Hematopoietic multipotent progenitor cell treated with erythropoietin and hydrocortisone succinate and interleukin-3 and kit ligand, for 17 days (in vitro differentiated cells): ENCODE measurements at regions not wholly inside any gene's neighbourhood (a gene's known extent, or its start where the extent isn't known, plus 50 kb on each side); places are given as distances from the start of the nearest gene placed in this dataset.

ENCODE experiments used
- DNase-seq: peaks from one replicate; pipeline ENCODE4 v3.0.0-alpha.2; 2015; ENCODE audit warnings: low spot score

DNA sequence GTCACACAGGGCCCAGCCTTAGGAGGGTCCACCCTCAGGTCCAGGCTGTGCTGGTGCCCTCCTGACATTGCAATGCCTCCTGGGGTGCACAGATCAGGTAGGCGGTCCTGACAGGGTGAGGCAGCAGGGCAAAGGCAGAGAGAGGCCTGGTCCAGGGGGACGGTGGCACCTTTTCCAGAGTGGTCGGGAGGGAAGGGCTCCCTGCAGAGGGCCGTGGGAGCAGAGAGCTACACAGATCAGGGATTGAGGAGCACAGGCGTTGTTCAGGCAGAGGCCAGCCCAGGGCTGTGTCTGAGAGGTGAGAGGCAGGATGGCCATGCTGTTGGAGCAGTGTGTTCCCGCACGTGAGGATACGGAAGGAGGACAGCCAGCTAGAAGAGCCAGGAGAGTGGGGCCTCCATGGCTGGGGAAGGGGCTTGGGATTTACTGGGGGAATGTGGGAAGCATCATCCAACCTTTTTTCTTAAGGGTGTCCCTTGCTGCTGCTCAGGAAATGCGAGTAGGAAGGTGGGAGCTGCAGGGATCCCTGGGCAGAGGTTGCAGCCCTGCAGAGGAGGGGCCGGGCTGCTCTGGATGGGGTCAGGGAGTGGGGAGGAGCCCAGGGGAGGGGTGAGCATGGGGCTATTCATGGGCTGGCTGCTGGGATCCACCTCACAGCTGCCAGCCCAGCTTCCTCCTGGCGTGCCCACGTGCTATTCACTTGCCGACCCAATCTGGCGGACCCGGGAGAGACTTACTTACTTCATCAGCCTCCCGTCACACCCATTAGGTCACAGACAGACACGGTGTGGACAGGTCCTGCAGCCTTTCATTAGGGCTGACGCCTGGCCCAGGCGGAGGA lies 1516.4 kb downstream of the TBC1D22A start:
- no peak for DNase-seq

DNA sequence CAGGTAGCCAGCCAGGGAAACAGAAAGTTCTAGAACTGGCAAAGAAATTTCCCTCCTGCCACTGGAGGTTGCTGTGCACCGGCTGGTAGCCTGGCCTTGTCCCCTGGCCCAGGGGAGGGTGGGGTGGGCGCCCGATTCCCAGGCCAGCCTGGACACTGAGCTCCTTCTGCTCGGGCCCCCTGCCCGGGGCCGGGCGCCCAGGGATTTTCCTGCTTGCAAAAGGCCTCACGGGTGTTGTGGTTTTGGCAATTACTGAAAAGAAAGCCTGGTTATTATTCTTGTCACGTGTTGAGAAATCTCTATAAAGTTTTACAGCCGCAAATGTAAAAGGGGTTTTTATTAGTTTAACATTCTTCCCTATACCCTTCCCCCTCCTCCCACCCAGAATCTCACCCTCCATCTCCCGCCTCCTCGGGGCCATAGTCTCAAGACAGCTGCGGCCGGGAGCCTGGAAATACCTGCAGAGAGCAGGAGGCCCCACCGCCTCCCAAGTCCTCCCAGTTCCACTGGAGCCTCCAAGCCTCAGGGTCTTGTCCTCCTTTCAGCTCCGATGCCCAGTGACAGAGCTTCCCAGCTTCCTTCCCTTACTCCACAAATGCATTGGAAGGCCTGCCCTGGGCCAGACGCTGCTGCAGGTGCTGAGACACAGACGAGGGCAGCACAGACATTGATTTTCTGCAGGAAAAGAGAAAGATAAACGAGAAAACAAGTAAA lies 1515.6 kb downstream of the TBC1D22A start:
- no peak for DNase-seq

DNA sequence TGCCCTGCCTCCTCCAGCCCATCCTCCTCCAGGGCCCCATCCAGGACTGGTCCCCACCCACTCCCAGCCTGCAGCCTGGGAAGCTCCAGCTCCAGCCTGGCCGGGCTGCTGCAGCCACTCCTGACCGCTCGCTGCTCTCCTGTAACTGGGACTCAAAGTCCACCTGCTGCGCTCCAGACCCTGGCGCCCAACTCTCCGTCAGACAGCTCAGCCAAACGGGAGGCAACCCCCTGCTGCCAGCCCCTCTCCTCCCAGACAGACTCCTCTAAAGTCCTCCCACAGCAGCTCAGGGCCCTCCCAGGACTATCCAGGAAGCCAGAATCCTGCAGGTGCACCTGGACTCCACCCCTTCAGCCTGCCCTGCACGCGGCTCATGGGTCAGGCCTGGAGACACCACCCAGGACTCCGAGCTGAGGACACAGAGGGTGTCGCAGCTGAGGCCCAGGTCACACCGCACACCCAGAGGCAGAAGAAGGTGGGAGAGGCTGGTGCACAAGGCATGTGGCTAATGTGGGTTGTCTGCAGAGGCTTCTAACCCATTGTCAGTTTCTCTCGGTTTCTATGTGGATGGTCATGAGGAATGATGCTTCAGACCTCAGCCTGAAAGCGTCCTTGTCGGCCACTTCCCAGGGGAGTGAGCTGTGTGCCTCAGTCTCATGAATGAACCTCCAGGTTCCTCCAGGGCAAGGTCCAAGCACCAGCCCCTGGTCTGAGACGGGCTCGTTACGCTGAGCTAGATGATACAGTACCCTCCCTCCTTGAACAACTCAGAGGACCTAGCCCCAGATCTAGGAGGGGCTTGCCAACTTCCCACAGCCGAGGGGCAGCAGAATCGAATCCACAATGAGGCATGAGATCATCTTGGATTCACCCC lies 1514.8 kb downstream of the TBC1D22A start:
- DNase-seq = no peak

DNA sequence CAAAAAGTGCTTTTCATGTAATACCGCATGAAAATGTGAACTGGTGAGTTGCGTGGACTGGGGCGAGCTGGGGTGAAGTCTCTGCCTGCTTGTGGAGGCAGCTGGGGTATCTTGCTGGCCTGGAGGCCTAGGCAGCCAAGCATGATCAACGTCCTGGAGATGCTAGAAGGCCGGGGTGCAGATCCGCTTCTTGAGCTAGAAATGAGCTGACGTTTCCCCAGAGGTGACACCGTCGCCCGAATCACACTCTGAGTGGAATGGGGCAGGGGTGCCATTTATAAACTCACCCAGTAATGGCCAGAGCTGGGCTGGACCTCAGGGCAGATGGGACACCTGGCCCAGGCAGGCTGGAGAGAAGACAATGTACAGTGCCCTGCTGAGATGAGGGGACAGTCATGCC lies 1513.0 kb downstream of the TBC1D22A start:
- no peak for DNase-seq

DNA sequence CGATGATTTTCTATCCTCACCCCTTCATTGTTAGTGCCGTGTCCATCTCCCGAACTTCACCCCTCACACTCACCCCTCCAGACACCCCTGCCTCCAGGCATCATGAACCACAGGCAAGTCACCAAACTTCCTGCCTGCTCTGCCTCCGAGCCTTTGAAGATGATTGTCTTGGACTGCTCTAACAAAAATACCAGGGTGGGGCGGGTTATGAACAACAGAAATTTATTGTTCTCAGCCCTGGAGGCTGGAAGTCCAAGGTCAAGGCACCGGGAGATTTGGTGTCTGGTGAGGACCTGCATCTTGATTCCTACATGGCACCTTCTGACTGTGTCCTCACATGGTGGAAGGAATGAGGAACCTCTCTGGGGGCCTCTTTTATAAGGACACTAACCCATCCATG lies 1508.3 kb downstream of the TBC1D22A start:
- no peak for DNase-seq

DNA sequence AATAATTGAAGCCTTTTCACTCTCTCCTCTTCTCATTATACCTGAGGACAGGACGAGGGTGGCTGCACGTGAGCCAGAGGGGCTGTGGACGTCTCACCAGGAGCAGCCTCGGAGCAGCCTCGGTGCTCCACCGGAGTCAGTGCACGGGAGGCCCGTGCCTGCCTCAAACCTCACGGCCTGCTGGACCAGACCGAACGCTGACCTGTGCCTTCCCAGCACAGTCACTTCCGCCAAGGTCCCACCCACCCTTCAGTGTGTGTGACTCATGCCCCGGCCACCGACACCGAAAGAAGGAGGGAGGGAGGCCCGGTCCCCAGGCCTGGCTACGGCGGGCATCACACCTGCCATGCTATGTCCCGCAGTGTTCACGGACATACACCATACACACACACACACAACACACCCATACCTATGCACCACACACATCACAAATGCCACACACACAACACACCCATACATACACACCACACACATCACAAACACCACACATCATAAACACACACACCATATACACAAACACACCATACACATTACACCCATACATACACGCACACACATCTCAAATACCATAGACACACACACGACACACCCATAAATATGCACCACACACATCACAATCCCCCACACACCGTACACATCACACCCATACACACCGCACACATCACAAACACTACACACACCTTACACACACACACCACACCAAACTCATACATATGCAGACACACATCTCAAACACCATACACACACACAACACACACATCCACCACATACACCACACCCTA lies 1506.5 kb downstream of the TBC1D22A start:
- no peak for DNase-seq

DNA sequence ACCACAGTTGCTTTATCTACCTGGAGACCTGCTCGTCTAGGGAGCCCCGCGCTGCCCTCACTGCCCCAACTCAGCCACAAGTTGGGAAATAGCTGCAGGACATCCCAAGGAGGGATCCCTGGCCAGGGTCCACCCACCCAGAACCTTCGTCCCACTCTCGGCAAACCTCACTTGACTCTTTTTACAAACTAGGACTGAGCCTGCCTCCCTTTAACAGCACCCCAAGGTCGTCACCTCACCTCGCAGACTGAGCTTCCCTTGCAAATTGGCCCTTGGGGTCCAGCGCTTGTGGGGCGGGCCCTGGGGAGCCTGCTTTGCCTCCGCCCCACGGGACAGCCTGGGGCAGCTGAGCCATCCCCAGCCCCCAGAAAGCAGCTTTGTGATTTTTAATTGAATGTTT lies 1505.8 kb downstream of the TBC1D22A start:
- DNase-seq = no peak

DNA sequence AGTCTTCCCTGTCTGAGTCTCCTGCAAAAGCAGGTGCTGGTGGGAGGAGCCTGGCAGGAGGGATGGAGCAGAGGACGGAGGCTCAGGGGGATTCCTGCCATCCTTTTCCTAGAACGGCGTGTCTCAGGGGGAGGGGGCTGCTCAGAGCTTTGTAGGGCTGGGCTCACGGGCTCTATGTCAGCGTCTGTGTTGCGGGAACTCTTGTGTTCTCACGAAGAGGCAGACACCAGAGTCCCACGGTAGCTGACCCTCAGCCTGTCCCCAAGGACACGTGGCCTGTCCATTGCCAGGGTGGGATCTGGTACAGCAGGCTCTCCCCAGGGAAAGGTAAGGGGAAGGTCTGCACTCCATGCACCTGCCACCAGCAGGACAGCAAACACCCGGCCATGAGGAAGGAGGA lies 1505.2 kb downstream of the TBC1D22A start:
- no peak for DNase-seq

DNA sequence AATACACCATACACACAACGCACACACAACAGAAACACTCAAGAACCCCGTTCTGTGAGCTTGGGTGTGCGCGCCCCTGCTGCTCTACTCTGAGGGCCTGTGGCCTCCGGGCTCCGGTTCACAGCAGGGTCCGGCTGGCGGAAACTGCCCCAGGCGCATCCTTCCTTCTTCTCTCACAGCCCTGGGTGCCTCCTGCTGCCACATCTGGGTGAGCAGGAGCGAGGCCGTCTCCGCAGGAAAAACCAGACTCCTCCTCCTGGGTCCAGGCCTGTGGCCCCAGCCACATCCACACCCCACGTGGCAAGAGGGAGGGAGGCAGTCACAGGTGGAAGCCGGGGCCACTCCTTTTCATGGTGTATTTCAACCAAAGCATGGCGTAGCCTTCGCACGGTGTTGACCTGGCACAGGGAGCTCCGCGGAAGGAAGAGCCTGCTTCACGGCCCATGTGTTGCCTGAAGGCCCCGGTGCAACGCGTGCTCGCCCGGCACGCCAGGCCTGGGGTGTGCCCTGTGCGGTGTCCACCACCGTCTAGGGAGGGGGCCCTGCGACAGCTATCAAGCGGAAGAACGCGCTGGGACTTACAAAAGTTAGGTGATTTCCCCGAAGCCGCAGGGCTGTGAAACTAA lies 1502.7 kb downstream of the TBC1D22A start:
- DNase-seq = no peak

DNA sequence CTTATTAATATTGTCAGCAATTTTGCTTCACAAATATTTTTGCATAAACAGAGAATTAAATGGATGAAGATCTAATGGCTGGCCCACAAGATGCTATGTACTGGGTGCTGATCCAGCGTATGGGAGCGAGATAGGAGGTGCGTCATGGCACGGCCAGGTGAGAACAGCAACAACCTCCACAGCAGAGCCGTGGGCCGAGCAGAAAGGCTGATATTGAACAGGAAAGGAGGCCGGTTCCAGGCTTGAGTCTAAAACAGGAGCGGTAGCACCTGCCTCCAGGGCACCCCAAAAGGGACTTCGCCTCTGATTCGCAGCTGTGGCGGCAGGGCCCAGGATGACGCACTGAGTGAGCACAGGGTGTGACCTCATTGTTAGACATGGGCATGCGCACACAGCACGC lies 1502.1 kb downstream of the TBC1D22A start:
- DNase-seq = no peak

DNA sequence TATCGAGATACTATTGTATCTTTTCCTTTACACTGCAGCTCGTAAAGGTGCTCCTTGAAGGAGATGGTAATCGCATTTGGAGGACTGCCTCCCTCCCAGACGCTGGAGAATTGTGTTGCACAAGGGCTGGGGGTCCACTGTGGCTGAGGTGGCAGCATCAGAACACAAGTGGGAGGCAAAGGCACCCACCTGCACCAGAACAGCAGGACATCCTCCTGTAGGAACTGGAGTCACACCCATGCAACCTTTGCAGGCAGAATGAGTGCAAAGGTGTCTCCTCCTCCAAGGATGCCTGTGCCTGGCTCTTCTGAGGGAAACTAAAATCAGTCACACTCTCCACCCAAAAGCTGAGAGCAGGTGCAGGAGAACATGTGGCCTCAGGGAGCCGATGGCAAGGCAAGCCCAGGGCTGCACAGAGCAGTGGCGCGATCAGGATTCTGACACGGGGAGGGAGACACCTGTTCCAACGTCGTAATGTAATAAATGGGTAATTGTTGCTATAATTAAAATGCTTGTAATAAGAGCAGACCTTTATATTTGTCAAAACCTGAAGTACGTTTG lies 1501.4 kb downstream of the TBC1D22A start:
- no peak for DNase-seq

DNA sequence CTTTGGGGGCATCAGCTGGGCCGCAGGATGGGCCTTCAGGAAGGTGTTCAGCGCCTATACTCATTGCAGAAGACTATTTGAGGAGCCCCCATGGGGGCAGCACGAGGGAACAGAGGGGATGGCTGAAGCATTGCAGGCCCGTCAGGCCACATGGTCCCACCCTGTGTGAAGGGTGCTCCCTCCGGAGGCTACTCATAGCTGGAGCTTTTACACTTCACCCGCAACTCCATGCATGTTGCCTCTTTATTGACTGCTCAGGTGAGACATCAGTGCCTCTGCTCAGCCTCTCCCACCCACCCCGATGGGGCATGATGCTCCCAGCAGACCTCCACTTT lies 1500.9 kb downstream of the TBC1D22A start:
- DNase-seq = no peak

DNA sequence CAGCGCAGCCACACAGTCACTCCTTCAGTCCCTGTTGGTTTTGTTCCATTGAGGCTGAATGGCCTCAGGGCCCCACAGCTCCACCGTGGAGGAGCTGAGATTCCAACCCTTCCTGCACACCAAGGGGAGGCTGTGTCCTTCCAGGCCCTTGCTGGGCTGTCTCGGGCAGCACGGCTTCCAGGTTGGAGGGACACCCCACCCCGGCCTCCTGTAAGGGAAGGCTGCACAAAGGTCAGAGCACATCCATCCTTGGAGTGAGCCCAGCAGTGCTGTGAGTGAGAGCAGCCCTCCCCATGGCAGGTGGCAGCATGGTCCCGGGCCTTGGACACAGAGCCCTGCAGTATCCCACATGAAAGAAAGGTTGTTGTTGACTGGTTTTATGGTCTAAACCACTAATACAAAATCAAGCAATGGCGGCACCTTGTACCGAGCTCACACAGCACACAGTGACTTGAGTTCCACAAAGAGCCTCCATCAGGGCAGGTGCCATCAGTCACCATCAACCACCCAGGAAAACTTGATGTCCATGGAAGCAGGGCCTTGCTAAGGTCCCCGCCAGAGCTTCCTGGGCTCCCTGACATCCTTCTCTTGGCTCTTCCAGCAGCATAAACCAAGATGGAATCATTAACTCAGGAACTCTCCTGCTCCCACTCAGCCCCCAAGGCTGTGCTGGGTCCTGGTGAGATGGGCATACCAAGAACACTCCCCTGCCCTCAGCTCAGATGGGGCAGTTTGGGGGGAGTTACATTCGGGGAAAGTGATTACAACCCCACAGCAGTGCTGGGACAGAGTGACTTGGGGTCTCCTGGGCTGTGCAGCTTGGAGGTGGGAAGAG lies 1500.4 kb downstream of the TBC1D22A start:
- no peak for DNase-seq

DNA sequence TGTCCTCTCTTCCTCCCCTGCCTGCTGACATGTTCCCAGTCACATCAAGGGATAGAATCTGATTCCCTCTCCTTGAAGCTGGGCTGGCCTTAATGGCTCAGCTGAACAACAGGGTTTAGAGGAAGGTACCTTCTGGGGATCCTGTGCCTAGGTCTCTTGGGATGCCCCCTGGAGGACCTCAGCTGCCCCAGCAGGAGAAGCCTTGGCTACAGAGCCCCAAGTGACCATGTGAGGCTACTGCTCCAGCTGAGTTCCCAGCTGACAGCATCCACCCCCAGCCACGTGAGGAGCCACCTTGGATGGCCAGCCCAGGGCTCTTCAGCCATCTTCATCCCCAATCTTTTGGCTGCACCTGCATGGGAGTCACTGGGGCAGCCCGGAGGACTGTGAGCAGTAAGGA lies 1499.3 kb downstream of the TBC1D22A start:
- no peak for DNase-seq

DNA sequence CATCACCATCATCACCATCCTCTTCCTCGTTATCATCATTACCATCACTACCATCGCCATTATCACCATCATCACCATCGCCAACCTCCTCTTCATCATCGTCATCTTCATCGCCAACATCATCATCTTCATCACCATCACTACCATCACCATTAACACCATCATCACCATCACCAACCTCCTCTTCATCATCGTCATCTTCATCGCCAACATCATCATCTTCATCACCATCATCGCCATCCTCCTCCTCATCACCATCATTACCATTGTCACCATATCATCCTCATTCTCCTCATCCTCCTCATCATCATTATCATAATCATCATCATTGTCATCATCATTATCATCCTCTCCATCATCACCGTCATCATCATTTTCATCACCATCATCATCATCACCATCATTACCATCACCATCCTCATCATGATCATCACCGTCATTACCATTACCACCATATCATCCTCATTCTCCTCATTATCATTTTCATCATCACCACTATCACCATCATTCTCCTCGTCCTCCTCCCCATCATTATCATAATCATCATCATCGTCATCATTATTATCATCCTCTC lies 1498.7 kb downstream of the TBC1D22A start:
- no peak for DNase-seq

DNA sequence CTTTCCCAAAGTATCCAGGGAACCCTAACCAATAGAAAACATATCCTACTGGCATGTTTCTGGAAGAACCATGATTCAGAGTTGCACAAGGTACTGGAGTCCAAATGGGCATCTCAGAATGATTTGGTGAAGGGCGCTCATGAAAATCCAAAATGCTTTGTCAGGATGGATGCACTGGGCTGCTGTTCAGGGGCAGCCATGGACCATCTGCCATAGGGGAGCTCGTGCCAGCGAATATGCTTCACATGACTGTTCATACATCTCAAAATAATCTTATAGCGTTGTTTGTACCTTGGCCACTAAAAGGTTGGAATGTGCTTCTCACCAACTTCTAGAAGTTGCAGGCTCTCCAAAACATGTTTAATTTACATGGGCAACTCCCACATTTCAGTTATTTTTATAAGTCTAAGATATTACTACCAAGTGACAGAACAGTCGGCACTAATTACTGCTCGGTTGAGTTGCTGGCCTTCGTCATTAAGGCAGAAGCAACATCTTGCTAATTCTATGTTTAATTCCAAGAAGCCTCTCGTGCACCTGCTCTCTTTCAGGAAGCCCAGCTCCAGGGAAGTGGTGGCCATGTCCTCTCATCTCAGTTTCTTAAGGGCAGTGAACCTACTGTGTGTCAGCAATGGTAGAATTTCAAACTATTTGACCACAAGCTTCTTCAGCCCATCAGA lies 1497.7 kb downstream of the TBC1D22A start:
- DNase-seq = no peak

DNA sequence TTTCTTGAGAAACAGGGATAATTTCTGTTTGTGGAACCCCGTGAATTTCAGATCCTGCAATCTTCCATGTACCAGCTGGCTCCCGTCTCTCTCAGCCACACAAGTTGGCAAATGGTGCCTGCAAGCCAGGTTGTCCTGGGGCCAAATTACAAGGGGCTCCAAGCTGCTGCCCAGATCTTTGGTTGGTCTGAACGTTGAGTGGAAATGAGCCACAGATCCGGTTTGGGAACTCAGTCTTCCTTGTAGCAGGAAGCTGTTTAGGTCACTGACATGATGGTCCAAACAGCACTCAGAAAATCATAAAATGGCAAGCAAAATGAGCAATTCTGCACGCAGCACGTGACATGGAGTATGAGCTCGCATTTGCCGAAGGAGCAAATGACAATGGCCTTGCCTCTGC lies 1496.4 kb downstream of the TBC1D22A start:
- no peak for DNase-seq

DNA sequence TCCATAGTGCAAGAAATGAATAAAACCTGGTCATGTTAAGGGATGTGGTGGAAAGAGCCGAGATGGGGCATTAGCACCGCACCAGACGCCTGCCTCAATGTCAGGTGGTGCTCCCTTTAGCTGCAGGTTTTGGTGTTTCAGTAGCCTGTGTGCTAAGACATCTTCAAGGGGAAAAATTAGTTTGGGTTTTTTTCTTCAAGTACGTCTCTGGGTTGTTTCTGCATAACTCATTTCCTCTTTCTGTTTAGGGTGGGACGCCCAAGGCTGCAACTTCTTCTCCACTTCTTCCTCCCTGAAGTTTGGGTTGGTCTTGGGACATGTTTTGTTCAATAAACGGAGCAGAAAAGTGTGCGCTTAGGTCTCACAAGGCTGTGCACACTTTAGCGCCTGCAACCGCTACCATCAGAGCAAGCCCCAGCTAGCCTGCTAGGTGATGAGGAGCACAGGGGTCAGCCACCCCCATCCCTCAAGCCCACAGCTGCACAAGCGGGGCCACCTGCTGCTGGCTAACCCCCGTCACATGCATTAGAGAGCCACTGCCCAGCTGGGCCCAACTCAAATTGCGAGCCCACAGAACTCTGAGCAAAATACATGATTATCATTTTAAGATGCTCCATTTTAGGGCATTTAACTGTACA lies 1495.7 kb downstream of the TBC1D22A start:
- DNase-seq = no peak

DNA sequence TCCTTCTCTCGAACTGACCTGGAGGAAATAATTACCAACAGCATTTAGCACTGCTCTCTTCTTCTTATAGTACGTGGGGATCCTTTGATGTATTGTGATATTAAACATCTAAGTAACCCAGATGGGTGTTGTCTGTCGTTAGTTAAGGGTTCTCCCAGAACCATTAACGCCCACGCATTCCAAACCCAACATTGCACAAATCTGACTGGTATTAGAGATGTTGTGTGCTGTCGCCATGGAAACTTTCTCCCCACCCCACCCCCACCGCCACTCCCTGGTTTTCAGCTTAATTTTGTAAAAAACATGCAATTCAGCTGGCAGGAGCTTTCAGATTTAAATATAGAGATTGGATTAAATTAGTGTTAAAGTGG lies 1495.2 kb downstream of the TBC1D22A start:
- no peak for DNase-seq
